Neural progenitor cell (in vitro differentiated cells): ENCODE measurements at regions not wholly inside any gene's neighbourhood (a gene's known extent, or its start where the extent isn't known, plus 50 kb on each side); places are given as distances from the start of the nearest gene placed in this dataset.

Experiments used
- DNase-seq: peaks from one replicate; pipeline ENCODE4 v3.0.0-alpha.2; 2016; ENCODE audit warnings: low spot score
- H2AFZ ChIP-seq: fragments of 200-600 bp; sonication (generic); replicated peaks from 2 replicates; pipeline ENCODE4 v1.6.1; 2016; ENCODE audit warnings: antibody characterized with exemption
- H3F3A ChIP-seq: fragments of 200-600 bp; sonication (generic); 2 replicates; pipeline ENCODE4 v1.6.1; 2016; ENCODE audit warnings: antibody characterized with exemption, low read depth
- H3K27ac ChIP-seq: fragments of 200-600 bp; sonication (generic); 2 replicates; pipeline ENCODE4 v1.5.1; 2016; ENCODE audit warnings: mild to moderate bottlenecking
- H3K27me3 ChIP-seq: fragments of 200-600 bp; sonication (generic); 2 replicates; pipeline ENCODE4 v1.6.1; 2016; ENCODE audit warnings: mild to moderate bottlenecking, moderate library complexity
- H3K36me3 ChIP-seq: fragments of 200-600 bp; sonication (generic); 2 replicates; pipeline ENCODE4 v1.5.1; 2016
- H3K4me1 ChIP-seq: fragments of 200-600 bp; sonication (generic); 2 replicates; pipeline ENCODE4 v1.6.1; 2016; ENCODE audit warnings: mixed run types
- H3K4me2 ChIP-seq: fragments of 200-600 bp; sonication (generic); 2 replicates; pipeline ENCODE4 v1.6.1; 2016
- H3K4me3 ChIP-seq: fragments of 200-600 bp; sonication (generic); 2 replicates; pipeline ENCODE4 v1.5.1; 2016
- H3K79me2 ChIP-seq: fragments of 200-600 bp; sonication (generic); 2 replicates; pipeline ENCODE4 v1.6.1; 2016; ENCODE audit warnings: low read depth
- H3K9ac ChIP-seq: fragments of 200-600 bp; sonication (generic); 2 replicates; pipeline ENCODE4 v1.6.1; 2016
- H3K9me3 ChIP-seq: fragments of 200-600 bp; sonication (generic); 2 replicates; pipeline ENCODE4 v1.5.1; 2016; ENCODE audit warnings: low read depth
- H4K20me1 ChIP-seq: fragments of 200-600 bp; sonication (generic); 2 replicates; pipeline ENCODE4 v1.6.1; 2016; ENCODE audit warnings: low read depth
- H3K27ac Mint-ChIP-seq: 3 replicates; pipeline ENCODE4 v1.8.0; 2021; ENCODE audit warnings: mixed read lengths
- H3K27me3 Mint-ChIP-seq: 2 replicates; pipeline ENCODE4 v1.8.0; 2022; ENCODE audit warnings: low read depth, mild to moderate bottlenecking, inconsistent platforms, moderate library complexity, mixed read lengths; ENCODE audit not compliant: insufficient read depth
- H3K36me3 Mint-ChIP-seq: 3 replicates; pipeline ENCODE4 v1.8.0; 2021; ENCODE audit warnings: mixed read lengths
- H3K4me1 Mint-ChIP-seq: 3 replicates; pipeline ENCODE4 v1.8.0; 2021; ENCODE audit warnings: mixed read lengths
- H3K4me3 Mint-ChIP-seq: 3 replicates; pipeline ENCODE4 v1.8.0; 2021; ENCODE audit warnings: mild to moderate bottlenecking, moderate library complexity, mixed read lengths
- H3K9me3 Mint-ChIP-seq: 3 replicates; pipeline ENCODE4 v1.8.0; 2020; ENCODE audit warnings: mixed read lengths
- EZH2 ChIP-seq: fragments of 200-600 bp; sonication (generic); IDR thresholded peaks from 2 replicates; pipeline ENCODE4 v1.6.1; 2017; ENCODE audit warnings: antibody characterized with exemption, mild to moderate bottlenecking, moderate library complexity
- EZH2phosphoT487 ChIP-seq: fragments of 200-600 bp; sonication (generic); IDR thresholded peaks from 2 replicates; pipeline ENCODE4 v1.6.1; 2017; ENCODE audit warnings: antibody characterized with exemption
- TF ChIP-seq, protein P1 (sequence below): fragments of 200-600 bp; sonication (generic); IDR thresholded peaks from 2 replicates; pipeline ENCODE4 v1.5.1; 2017; ENCODE audit warnings: antibody characterized with exemption, mild to moderate bottlenecking

DNA sequence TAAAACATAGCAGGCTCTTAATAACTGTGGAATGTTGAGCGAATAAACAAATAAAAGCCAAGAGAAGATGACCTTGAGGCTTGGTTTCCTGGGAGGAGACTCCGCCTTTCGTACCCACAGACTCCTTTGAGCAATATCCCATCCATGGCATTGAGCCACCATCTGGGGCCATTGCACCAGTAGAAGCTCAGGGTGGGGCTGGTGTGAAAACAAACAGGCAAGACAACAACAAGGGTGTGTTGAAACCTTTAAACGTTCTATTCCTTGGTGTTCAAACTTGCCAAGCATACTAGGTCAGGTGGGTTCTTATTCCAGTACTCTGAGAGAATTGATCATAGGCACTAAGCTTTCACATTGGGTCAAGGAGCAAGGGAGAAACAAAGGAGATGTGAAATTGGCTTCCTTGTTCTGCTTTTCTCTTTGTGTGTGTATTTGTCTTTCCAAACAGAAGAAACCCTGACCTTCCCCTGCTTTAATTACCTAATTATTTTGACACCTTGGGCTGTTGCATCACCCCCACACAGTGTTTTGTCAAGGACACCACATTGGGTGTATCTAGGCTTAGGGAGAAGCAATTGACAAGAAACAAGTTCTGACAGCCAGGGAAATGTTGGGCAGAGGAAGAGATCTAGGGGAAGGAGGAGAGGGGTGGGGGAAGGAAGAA, 105.1 kb upstream of the BCL6 start:
- H3K27ac Mint-ChIP-seq, result no peak overlapping the region

DNA sequence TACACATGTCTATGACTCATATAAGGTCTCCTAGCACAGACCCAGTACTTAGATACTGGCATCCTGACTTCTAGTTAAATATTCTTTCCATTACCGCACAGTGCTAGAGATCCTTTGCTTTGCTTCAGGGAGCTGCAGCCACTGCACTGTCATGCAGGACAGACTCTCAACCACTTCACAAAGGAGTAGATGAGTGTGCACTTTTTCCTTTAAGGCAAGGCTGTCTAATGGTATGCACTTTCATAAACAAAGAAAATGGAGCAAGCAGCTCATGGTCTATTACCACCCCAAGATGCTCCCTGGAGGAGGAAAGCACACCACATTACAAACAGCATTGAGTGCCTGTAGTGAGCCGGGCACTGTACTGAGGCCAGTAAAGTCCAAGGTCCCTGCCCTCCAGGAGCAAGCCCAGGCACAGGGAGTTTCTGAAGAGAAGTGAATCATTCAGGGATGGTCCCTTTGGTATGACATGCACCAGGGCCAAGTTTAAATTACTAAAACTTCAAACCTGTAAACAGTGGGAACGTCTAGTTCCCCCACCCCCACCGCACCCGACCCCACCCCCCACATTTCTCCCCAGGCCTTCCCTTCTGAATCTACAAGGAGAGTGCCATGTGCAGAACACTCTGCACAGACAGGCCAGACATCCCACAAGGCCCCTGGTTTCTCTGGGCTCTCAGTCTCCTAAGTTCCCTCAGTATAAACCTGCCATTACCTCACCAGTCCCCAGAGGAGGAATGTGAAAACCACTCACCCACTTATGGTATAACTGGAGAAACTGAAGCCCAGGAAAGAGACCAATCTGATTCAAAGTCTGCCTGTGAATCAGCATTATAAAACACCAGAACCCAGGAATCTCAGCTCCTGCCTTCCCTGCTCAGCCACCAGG, 107.8 kb upstream of the BCL6 start:
- Histone ChIP-seq H3K4me2 (no peak overlapping the region), H3F3A (no peaks in the 10 kb centered on the region), H3K4me1 (no peaks in the 10 kb centered on the region), H3K9ac (no peak overlapping the region), H3K79me2 (no peaks in the 10 kb centered on the region), H4K20me1 (no peaks in the 10 kb centered on the region), H3K27me3 (no peaks in the 10 kb centered on the region), H3K36me3 (no peaks in the 10 kb centered on the region), H3K27ac (no peak overlapping the region), H2AFZ (no peak overlapping the region), H3K9me3 (no peaks in the 10 kb centered on the region), H3K4me3 (no peak overlapping the region)
- H3K4me1 Mint-ChIP-seq, result no peaks in the 10 kb centered on the region
- H3K27ac Mint-ChIP-seq, result no peak overlapping the region
- no peak for DNase-seq
- no peak for TF ChIP-seq EZH2
- TF ChIP-seq EZH2phosphoT487, result no peak
- TF ChIP-seq, protein P1, sequence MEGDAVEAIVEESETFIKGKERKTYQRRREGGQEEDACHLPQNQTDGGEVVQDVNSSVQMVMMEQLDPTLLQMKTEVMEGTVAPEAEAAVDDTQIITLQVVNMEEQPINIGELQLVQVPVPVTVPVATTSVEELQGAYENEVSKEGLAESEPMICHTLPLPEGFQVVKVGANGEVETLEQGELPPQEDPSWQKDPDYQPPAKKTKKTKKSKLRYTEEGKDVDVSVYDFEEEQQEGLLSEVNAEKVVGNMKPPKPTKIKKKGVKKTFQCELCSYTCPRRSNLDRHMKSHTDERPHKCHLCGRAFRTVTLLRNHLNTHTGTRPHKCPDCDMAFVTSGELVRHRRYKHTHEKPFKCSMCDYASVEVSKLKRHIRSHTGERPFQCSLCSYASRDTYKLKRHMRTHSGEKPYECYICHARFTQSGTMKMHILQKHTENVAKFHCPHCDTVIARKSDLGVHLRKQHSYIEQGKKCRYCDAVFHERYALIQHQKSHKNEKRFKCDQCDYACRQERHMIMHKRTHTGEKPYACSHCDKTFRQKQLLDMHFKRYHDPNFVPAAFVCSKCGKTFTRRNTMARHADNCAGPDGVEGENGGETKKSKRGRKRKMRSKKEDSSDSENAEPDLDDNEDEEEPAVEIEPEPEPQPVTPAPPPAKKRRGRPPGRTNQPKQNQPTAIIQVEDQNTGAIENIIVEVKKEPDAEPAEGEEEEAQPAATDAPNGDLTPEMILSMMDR, result no peak
- peaks cover 3% of the 10 kb centered on the region for H3K9me3 Mint-ChIP-seq
- no peak overlapping the region for H3K4me3 Mint-ChIP-seq
- H3K27me3 Mint-ChIP-seq, result no peaks in the 10 kb centered on the region
- no peaks in the 10 kb centered on the region for H3K36me3 Mint-ChIP-seq

More for the DNA sequence above, 105.1 kb upstream of the BCL6 start:
- peaks cover 3% of the 10 kb centered on the region for H3K9me3 Mint-ChIP-seq
- H3K4me2 ChIP-seq, result no peak overlapping the region
- H3K4me3 ChIP-seq, result no peak overlapping the region
- no peaks in the 10 kb centered on the region for H3K36me3 Mint-ChIP-seq
- H3K27me3 ChIP-seq, result no peaks in the 10 kb centered on the region
- H3K27me3 Mint-ChIP-seq, result no peaks in the 10 kb centered on the region
- no peaks in the 10 kb centered on the region for H3F3A ChIP-seq
- no peaks in the 10 kb centered on the region for H3K9me3 ChIP-seq
- no peak for DNase-seq
- H3K4me1 ChIP-seq, result no peaks in the 10 kb centered on the region
- no peak overlapping the region for H2AFZ ChIP-seq
- H3K4me1 Mint-ChIP-seq, result no peaks in the 10 kb centered on the region
- TF ChIP-seq, protein P1, result no peak
- TF ChIP-seq EZH2 (no peak), EZH2phosphoT487 (no peak)
- no peaks in the 10 kb centered on the region for H3K36me3 ChIP-seq
- H3K27ac ChIP-seq, result no peak overlapping the region
- H4K20me1 ChIP-seq, result no peaks in the 10 kb centered on the region
- no peaks in the 10 kb centered on the region for H3K79me2 ChIP-seq
- no peak overlapping the region for H3K9ac ChIP-seq
- no peak overlapping the region for H3K4me3 Mint-ChIP-seq

DNA sequence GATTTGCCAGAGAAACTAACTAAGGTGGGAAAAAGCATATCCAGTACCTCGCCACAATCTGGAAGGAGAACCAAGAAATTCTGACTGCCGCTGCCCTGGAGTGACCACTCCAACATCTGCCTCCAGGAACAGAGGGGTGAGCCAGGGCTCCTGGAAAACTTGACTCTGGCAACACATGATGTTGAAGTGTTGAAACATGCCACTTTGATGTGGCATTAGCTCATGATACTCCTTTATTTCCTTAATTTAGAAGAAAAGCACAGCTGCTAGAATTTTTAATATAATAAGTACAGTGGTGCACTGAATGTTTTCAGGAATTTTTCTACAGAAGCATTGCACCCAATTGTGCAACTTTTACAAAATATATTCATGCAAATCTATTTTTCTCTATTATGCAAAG, 109.9 kb upstream of the BCL6 start:
- Mint-ChIP-seq H3K9me3 (peaks cover 6% of the 10 kb centered on the region), H3K4me1 (no peaks in the 10 kb centered on the region), H3K27ac (no peak overlapping the region), H3K27me3 (no peaks in the 10 kb centered on the region), H3K4me3 (no peak overlapping the region), H3K36me3 (no peaks in the 10 kb centered on the region)
- no peaks in the 10 kb centered on the region for H3K27me3 ChIP-seq
- TF ChIP-seq EZH2phosphoT487, result no peak
- no peak for TF ChIP-seq EZH2
- TF ChIP-seq, protein P1, result no peak
- H4K20me1 ChIP-seq, result no peaks in the 10 kb centered on the region
- no peak overlapping the region for H3K27ac ChIP-seq
- no peak overlapping the region for H3K9ac ChIP-seq
- no peak overlapping the region for H3K4me2 ChIP-seq
- H3K4me3 ChIP-seq, result no peak overlapping the region
- H2AFZ ChIP-seq, result no peak overlapping the region
- H3F3A ChIP-seq, result no peaks in the 10 kb centered on the region
- H3K79me2 ChIP-seq, result no peaks in the 10 kb centered on the region
- no peaks in the 10 kb centered on the region for H3K4me1 ChIP-seq
- no peaks in the 10 kb centered on the region for H3K36me3 ChIP-seq
- DNase-seq, result no peak
- no peaks in the 10 kb centered on the region for H3K9me3 ChIP-seq
